GM19455 (cell line): ENCODE measurements at regions not wholly inside any gene's neighbourhood (a gene's known extent, or its start where the extent isn't known, plus 50 kb on each side); places are given as distances from the start of the nearest gene placed in this dataset.

Experiments
- ATAC-seq: cut with Tn5 transposase; IDR thresholded peaks from one replicate; pipeline ENCODE4 v1.9.1; 2021; ENCODE audit not compliant: unreplicated experiment

GRCh38 chr15:92304223-92304975, 89.3 kb upstream of the ST8SIA2 start:
- ATAC-seq = no peak

GRCh38 chr15:92305343-92305742, 88.3 kb upstream of the ST8SIA2 start:
- no peak for ATAC-seq

GRCh38 chr15:92306663-92307062, 87.0 kb upstream of the ST8SIA2 start:
- no peak for ATAC-seq

- ATAC-seq = no peak
Measured at GRCh38 chr15:92315144-92315543, 78.5 kb upstream of the ST8SIA2 start.

GRCh38 chr15:92315595-92316211, 78.0 kb upstream of the ST8SIA2 start:
- ATAC-seq = no peak

- ATAC-seq = no peak
Measured at GRCh38 chr15:92316586-92317295, 76.9 kb upstream of the ST8SIA2 start.

- ATAC-seq = no peak
Measured at GRCh38 chr15:92320012-92320699, 73.5 kb upstream of the ST8SIA2 start.

- no peak for ATAC-seq
Measured at GRCh38 chr15:92322566-92323355, 70.9 kb upstream of the ST8SIA2 start.

- ATAC-seq = no peak
Measured at GRCh38 chr15:92323525-92323924, 70.2 kb upstream of the ST8SIA2 start.

DNA sequence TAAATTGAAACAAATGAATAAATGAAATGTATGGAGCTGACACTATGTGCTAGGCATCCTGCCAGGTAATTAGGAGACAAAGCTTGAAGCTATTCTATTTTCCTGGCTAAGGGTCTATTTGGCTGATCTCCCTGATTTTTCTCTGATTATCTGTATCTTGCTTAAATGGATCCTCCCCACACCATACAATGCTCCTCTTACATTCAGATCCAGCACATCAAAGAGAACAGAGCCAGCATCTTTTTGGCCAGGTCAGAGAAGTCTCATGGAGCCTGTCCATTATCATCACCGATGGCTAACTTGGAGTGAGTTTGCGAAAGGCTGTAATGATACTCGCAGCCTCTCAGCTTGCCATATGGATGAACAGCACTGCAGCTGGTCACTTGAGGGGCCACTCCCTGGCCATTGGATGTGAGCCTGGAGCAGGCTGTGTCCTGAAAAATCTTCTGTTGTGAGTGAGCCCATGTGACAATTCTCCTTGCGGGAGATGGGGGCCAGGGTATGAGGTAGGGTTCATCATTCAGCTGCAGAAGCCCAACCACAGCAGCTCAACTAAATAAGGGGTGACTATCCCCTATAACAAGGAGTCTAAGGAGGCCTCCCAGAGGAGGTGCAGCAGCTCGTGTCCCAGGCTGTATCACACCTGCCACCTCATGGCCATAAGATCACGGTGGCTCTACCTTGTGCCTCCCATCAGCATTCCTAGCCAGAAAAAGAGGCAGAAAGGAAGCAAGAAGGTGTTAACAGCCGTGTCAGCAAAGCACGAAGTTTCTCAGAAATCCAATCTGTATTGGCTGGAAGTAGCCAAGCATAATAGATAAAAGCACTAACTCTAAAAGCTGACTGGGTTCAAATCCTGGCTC, 69.3 kb upstream of the ST8SIA2 start:
- no peak for ATAC-seq

- ATAC-seq = no peak
Measured at GRCh38 chr15:92326236-92326635, 67.4 kb upstream of the ST8SIA2 start.

- no peak for ATAC-seq
Measured at GRCh38 chr15:92327033-92327432, 66.6 kb upstream of the ST8SIA2 start.

GRCh38 chr15:92328207-92328606, 65.5 kb upstream of the ST8SIA2 start:
- ATAC-seq = no peak

DNA sequence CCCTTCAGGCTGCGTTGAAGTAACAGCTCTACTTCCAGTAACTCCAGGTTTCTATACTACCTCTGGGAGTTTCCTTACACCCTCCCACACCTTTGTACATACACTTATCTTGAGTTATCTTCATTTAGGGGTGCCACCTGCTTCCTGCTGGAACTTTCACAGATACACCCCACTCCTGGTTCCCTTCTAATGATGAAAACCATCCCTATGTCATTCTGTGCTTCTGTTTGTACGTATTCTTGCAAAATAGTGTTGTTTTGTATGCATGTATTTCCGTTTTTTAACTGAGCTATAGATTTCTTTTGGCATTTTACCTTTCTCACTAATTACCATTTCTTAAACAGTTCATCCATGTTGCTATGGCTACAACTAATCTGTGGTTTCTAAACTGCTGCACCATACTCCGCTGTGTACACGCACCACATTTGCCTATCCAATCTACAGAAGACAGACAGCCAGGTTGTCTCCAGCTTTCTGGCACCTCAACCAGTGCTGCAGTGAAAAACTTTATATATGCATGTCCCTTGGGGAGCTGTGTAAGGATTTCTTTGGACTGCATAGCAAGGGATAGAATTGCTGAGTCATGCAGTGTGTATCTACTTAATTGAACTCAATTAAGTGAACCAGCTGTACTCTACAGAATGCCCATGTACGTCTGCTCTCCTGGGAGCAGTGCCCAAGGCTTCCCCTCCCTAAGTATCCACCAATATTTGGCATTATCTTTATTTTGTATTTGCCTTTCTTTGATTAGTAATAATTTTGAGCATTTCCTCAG, 61.4 kb upstream of the ST8SIA2 start:
- ATAC-seq = no peak

DNA sequence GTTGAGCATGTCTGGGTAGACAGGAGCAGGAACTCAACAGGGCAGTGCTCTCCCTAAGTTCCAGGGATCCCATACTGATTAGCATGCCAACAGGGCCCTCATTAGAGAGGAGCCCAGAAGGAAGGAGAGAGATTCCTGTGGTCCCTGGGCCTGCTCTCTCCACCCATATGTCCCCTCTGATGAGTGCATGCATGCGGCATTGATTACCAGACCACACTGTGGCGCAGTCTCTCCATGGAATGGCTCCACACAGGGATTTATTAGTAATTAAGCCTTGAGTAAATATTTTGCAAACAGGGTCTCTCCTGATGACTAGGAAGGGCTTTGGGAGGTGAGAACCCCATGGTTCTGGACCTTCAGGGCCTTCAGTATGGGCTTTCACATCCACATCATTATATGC, 60.0 kb upstream of the ST8SIA2 start:
- ATAC-seq = no peak

DNA sequence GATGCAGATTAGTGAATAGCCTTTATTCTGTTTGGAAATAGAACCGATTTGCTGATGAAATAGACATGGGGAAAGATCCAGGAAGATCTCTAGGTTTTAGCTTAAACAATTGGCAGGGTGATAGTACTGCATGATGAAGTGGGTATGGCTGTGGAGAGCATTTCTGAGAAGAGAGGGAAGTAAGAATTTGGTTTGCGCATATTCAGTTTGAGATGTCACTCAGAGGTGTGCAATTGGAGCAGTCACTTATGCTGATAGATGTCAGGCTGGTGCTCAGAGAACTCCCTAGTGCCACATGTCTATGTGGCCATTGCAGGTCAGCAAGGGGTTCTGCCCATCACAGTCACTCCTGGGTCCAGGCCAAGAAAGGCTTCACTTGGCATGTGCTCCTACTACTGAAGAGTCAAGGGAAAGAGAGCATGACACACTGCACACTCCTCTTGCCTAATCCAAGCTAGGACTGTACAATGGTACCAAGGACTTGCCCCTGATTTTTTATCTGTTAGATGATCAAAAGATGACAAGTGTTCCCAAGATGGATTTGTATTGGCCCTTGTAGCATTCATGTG, 57.2 kb upstream of the ST8SIA2 start:
- ATAC-seq = no peak

- no peak for ATAC-seq
Measured at GRCh38 chr15:92339361-92339760, 54.3 kb upstream of the ST8SIA2 start.
